ENCODE measurements at regions not wholly inside any gene's neighbourhood (a gene's known extent, or its start where the extent isn't known, plus 50 kb on each side); places are given as distances from the start of the nearest gene placed in this dataset.

DNA sequence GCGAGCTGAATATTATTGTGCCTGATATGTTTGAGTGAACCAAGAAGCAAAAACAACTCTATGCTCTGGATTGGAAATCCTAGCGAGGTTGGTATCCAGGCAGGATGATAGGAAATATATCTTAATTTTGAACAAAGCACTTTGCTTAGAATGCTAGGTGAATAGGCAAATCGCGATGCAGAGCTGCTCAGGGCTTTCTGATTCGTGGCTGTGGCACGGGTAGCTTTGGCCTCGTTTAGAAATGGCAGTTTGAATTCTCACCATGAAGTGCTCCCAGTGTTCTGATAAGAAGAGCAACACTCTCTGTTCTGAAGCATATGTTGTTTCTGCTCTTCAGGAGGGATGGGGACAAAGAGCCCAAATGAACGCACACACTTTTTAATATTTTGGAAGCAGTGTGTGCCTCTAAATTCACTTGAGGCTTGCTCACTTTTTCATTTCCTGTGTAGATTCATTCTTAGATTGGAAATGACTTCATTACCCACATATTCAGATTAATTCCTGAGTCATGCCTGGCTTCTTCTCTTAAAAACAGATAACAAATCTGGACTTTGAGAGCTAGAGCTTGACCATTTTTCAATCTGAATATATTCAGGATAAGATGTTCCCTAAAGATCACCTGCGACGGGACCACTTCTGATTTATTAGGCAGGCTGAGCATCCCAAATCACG is 200.9 kb downstream of the RPAP3 start:
- TF ChIP-seq CTCF (IDR thresholded peaks at IDR 0.05 in 4 of 5, conservative IDR thresholded peaks at IDR 0.05 in 1 of 5): no peak
- TF ChIP-seq POLR2A (IDR thresholded peaks at IDR 0.05): no peak

Measured in gastrocnemius medialis (tissue), 4 donors.